GM04504 (cell line): ENCODE measurements at regions not wholly inside any gene's neighbourhood (a gene's known extent, or its start where the extent isn't known, plus 50 kb on each side); places are given as distances from the start of the nearest gene placed in this dataset.
A peak's percentile ranks its signal among the peaks of the same experiment; 100 is the strongest.

Source experiments
- DNase-seq: peaks from one replicate; pipeline ENCODE4 v3.0.0-alpha.2; 2012; ENCODE audit warnings: low read depth

DNA sequence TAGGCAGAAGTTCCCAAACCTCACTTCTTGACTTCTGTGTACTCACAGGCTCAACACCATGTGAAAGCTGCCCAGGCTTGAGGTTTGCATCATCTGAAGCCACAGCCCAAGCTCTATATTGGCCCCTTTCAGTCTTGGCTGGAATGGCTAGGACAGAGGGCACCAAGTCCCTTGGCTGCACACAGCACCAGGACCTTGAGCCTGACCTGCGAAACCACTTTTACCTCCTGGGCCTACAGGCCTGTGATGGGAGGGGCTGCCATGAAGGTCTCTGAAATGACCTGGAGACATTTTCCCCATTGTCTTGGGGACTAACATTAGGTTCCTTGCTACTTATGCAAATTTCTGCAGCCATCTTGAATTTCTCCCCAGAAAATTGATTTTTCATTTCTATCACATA, 288.3 kb upstream of the ZC3H12C start:
- no peak for DNase-seq

DNA sequence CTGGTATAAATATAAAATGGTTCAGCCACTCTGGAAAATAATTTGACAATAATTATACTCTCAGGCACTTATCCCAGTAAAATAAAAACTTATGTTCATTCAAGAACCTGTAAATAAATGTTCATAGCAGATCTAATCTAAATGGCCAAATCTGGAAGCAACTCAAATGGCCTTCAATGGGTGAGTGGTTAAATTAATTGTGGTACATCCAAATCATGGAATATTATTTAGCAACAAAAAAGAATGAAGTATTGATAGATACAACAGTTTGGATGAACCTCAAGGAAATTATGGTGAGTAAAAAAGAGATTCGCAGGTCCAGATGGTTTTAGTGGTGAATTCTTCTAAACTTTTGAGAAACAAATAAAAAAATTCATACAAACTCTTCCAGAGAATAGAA, 287.0 kb upstream of the ZC3H12C start:
- no peak for DNase-seq

DNA sequence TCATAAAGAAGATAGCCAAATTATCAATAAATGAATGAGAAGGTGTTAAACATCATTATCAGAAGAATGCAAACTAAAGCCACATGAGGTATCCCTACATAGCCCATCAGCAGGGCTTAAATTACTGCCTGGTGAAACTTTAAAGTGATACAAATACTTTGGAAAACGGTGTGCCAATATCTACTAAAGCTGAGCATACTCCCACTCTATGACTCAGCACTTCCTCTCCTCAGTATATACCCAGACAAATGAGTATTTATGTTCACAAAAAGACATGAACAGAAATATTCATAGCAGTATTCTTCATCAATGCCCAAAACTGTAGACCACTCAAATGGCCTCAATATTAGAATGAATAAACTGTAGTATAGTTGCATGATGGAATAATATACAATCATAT, 284.6 kb upstream of the ZC3H12C start:
- no peak for DNase-seq

DNA sequence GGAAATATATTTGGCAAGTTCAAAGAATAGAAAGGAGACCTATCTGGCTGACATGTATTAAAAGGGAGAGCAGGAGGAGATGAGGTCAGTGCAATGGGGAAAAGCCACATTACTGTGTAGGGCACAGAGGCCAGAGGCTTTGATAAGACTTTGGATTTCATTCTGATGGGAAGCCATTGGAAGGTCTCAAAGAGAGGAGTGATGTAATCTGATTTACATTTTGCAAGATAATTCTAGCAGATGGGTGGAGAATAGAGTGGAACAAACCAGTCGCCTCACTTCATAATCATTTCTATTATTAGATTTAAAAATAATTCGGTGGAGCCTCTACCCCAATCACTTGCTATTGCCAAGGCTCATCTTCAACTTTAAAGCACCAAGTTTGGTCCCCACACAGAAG, 278.4 kb upstream of the ZC3H12C start:
- no peak for DNase-seq

DNA sequence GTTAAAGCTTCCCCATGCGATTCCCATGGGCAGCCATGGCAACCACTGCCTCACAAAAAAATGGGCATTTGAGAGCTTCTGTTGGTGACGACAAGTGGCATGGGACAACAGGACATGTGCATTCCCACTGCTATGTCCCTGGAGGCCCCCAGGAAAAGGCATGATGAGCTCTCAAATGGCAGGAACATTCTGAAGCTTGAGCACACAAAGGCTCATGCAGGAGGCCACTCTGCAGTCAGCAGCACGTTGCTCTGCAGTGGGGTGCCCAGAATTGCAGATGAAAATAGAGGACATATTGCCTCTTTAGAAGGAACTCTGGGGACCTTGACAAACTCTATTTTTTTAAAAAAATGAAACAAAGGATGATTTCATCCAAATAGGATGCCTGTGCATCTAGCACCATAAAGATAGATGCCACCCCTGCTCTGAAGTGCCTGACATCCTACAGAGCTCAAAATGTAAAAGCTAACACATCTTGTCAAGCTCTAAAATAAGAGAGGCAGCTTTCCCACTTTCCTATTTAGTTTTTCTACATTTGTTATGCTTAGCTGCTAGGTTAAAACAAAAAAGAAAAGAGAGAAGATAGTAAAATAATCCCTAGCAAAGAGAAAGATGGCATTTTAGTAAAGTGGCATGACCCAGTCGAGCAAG, 277.6 kb upstream of the ZC3H12C start:
- DNase-seq = no peak

DNA sequence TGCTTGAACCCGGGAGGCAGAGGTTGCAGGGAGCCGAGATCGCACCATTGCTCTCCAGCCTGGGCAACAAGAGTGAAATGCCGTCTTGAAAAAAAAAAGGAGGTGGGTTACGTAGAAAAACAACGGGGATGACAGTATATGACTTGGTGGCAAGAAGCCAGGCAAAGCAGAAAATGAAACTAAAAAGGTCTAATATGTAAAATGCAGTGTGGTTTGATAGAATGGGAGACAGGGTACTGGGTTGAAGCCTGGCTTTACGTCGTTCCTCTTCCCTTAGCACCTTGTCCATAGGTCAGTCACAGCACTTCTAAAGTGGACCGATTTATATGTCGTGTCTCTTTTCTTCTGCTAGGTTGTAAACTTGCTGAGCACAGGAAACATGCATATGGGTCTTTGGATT, 274.9 kb upstream of the ZC3H12C start:
- DNase-seq = no peak

DNA sequence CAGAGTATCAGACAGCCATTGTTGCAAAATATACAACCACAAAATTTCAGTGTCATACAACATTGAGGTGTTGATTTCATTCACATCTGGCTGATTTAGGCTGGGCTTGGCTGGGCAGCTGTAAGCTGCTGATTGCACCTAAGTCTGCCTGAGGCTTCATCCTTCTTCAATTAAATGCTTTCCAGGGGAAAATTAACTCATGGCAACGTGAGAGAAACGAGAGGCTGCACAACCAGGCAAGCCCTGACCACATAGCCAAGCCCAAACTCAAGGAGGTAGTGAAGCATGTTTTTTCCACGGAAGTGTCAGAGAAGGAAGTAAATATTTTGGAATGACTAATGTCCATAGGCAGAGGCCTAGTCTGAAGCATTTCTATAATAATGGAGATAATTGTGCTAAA, 273.8 kb upstream of the ZC3H12C start:
- no peak for DNase-seq

DNA sequence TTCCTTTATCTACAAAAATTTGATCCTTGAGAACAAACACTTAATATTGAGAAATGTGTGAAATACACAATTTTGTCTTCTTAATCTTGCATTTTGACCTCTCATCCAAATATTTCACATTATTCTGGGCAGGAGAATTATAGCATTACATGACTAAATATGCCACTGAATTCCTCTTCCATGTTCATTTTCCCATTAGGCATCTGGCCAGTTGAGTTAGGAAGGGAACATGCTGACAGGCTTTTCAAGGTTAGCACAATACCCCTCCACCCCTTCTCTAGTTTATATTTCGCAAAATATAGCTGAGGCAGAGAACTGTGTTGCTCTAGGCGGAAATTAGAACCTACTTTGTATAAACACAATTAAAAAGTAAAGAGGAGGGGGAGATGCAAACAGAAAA, 271.7 kb upstream of the ZC3H12C start:
- no peak for DNase-seq

DNA sequence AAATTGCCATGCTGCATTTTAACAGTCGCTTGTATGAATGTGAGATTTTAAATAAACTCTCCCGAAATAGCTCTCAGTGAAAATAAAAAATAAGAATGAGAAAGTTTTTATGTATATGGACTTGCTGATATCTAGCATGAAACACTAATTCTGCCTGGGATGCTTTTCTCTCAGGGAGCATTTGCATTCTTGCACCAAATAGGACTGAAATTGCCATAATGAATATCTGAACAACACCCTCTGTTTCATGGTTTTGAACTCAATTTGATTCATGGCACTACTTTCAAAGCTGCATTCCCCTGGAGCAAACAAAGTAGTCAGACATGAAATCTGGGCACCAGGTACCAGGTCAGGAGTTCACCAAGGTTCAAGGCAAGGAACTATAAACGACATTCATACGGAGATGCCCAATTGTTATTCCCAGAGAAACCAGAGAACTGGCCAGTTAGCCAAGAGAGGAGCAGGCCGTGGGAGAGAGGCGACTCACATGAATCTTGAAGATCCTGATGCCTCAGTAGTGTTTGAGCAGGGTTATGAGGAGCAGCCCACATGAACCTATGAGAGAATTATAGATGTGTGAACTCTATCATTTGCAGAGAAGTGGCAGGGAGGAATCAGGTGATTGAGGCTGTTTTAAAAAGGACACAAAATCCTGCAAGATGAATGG, 270.6 kb upstream of the ZC3H12C start:
- no peak for DNase-seq

DNA sequence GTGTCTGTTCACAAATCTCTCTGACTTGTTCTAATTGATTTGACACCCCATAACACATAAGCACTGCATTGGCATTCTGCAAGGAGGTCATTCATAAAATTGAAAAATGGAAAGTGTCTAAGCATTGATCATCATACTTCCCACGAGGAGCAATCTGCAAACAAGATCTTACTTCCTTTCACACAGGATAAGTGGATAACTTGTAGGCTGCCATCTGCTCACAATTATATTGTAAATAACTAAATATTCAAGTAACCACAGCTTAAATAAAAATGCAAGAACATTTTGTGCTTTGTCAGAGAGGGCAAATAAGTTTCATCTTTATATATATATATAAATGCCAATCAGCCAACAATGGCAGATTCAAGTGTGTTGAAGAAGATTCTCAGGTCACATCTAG, 264.8 kb upstream of the ZC3H12C start:
- DNase-seq = no peak

DNA sequence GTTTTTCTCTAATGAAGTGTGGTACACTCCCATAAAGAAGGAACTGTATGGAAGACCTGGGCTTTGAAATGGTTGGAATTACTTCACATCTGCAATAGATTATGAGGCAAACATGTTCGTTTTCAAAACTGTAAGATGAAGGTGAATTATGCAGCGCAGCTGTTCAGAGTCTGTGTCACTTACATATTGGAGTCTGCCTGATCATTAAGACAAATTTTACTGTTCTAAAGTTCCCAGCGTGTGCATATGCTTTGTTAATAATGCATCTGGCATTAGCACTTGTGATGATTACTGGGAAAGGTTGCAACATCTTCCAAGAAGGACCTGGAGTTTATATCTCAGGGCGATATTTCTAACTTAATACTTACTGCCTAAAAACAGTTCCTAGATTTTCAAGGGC, 255.2 kb upstream of the ZC3H12C start:
- DNase-seq = peak; percentile 67

DNA sequence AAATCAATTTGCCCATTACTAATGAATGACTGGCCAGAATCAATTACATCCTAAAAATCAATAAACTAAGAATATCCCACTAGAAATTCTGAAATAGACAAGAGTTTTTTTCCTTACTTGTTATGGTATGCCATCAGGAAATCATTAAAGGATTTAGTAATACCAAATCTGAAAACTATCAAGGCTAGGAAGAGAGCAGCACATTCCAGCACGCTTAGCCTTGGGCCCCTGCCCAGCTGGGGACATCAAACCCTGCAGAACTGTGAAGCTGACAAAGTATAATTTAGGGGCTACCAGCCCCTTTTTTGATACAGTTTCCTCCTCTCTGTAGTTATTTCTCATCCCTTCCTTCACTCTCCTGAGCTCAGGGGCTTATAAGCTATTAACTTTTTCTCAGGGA, 247.8 kb upstream of the ZC3H12C start:
- DNase-seq = peak; percentile 76

DNA sequence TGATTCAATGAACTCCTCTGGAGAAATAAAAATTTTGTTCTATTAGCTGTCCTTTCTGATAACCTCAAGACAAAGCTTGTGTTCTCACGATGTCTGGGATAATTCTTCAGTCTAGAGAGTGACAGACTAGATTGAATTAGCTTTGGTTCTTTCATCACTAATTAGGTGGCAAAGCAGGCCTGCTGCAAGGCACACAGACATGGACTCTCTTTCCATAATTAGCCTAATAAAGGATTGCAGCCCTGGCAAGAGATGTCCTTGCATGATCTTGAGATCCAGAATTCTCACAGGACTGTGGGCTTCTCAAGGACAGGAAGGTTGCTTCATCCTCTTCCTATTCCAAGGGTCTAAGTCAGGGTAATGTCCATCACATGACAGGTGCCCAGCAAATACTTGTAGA, 245.6 kb upstream of the ZC3H12C start:
- DNase-seq = no peak

DNA sequence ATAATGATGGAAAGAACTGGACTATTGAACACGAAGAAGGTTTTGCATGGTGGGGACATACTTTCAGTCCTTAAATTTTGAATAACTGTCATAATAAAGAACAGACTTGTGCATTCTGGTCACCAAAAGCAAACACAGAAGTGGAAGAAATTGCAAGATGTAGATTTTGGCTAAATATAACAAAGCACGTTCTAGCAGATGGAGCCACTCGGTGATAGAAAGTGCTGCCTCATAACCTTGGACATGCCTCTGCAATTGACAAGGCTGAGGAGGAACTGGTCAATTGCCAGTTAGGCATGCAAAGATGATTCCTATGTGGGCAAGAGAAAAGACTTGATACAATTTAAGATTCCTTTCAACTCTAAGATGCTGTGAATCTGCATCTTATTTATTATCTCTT, 244.1 kb upstream of the ZC3H12C start:
- no peak for DNase-seq

DNA sequence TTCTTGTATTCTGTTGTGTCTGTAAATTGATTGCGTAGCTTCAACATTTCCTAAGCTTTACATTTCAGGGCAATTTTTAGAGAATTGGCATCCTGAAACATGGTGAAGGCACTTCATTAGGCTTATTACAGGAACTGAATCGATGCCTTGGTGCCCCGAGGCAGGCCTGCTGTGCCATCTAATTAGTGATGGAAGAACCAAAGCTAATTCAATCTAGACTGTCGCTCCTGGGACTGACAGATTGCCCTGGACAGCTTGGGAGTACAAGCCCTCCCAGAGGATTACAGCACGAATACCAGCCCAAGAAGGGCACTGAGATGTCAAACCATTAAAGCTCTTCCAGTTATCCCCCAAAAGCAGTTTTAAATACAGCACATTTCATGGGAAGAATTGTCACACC, 243.2 kb upstream of the ZC3H12C start:
- no peak for DNase-seq

DNA sequence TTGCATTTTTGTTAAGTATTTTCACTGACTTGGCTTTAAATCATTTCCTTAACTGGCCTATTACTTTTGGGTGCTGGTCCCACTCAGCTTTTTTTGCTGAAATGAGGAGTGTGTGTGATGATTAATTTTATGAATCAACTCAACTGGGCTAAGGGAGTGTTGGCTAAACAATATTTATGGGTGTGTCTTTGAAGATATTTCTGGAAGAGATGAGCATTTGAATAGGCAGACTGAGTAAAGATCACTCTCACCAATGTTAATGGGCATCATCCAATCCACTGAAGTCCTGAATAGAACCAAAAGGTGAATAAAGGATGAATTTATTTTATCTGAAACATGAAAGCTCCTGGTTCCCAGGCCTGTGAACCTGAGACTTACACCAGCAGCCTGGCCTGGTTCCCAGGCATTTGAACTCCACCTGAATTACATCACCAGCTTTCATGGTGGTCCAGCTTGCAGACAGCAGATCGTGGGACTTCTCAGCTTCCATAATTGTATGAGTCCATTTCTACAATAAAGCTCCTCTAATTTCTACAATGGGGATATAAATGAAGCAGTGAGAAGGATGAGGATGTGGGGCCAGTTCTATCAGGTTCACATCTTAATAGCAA, 241.3 kb upstream of the ZC3H12C start:
- peak; percentile 17 for DNase-seq

DNA sequence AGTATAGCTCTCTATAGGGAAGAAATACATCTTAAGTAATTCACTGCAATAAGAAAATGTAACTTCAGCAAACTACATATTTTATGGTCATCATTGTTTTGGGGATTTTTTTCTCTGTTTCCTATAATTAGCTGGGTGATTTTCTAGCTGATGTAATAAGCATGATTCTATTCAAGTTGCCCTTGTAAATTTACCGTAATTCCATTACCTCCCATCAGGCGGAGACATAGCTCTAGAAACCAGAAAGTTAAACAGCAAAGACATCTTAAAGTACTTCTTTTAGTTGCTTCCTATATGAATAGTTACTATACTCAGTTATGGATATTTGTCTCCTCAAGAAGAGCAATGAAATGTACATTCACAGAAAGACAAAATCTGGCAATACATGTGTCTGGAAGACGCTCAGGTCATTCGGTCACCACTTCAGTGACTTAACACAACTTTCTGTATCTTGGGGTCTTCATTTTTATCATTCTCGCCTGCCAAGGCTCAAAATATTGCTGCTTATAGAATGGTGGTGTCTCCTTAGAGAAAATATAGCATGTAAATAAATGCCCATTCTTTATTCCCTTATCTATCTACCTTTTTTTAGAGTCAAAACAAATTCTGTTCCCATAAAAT, 239.9 kb upstream of the ZC3H12C start:
- DNase-seq = peak; percentile 60

DNA sequence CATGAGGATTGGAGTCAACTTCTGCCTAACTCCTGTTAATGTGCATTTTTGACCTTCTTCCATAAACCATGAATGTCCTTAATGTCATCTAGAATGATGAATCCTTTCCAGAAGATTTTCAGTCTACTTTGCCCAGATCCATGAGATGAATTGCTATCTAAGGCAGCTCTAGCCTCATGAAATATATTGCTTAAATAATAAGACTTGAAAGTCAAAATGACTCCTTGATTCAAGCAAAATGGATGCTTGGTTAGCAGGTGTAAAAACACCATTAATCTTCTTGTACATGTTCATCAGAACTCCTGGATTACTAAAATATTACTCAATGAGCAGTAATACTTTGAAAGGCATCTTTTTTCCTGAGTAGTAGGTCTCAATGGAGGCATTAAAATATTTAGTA, 238.5 kb upstream of the ZC3H12C start:
- no peak for DNase-seq

DNA sequence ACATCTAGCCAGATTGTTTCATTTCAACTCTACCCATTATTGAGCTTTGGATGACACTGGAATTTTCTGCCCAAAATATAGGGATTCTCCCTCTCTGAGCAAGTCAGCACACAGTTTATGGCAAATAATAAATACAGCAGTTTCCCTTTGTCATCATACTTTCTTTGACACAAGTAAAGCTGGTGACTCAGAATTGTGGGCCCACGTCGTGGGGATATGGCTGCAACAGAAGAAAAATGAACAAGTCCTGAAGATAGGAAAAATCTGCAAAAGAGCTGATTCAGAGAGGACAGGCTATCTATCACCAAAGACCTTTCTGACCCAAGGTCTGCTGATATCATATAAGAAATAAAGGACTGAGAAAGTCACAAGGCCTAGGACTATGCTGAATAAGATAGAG, 236.3 kb upstream of the ZC3H12C start:
- DNase-seq = no peak

DNA sequence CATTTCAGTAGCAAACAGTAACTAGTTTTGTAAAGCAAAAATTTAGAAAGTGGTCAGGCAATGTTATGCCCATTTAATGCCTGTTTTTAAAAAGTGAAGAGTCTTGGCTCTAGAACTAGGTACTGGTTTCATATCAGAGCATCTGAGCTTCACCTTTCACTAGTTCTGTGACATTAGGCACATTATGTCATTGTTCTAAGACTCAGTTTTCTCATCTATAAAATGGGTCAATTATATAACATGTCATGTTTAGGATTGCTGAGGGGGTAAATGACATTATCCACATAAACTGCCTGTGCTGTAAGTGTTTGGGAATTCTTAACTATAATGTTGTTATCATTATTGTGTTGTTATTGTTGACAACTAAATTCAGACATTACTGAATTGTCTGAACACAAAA, 235.6 kb upstream of the ZC3H12C start:
- DNase-seq = no peak

DNA sequence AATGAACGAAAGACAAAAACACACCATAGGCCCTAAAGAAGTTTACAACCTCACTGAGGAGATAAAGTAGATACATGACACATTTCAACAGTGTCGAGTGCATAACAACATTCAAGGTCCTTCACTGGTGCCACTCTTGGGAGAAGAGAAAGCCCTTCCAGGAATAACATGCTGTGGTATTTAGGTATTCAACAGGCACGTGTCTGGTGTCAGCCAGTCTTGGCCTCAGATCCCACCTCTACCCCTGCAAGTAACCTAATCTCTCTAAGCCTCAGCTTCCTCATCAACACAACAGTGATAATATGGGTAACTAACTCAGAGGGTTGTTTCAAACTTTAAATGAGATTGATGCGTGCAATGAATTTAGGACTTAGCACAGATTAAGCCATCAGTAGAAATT, 235.0 kb upstream of the ZC3H12C start:
- no peak for DNase-seq

DNA sequence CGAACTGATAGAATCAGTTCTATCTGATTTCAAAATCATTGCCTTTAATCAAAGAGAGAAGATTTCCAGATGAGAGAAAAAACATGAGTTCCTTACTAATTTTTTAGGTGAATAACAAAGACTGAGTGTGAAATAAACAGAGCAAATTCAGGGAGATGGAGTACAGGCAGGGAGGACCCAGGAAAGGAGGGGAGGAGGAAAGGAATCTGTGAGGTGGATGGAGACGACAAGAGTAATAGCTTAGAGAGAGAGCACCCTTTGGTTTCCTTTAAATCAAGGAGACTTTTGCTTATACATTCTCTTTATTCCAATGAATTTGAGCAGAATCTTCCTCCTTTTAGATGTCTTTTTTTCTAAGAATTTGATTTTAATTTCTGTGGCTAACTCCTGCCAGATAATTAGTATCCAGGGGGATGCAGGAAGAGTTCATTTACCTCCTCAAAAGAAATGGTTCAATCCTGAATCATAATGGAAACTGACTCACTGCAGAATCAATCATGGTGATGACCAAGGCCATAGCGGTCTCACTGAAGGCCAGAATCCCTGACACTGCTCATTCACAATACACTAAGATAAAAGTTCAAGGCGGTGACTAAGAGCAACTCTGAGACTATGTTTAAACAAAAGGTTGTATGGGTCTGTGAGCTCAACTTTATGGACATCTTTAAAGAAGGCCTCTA, 234.0 kb upstream of the ZC3H12C start:
- DNase-seq = peak; percentile 52

DNA sequence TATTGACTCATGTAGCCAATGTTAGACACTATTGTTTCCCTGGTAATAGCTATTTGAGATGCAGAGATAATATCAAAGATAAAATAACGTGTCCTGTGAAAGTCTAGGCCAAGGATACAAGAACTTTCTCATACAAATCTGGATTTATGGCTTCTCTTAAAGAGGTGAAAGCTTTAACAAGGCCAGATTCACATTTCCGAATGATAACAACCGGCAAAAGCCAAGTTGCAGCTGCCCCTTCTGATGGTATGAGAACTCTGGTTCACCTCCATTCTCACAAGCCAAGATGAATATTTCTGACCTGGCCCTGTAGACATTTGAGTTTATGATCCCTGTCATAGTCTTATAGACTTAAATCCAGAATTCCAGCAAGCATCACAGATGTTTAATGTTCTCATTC, 230.4 kb upstream of the ZC3H12C start:
- DNase-seq = peak; percentile 29
